GM12878 (cell line): ENCODE measurements at regions not wholly inside any gene's neighbourhood (a gene's known extent, or its start where the extent isn't known, plus 50 kb on each side); places are given as distances from the start of the nearest gene placed in this dataset.

Experiments used
- GABPA ChIP-seq: IDR thresholded peaks from 2 replicates; pipeline ENCODE4 v1.6.1; 2014; ENCODE audit warnings: antibody characterized with exemption, low read depth, mild to moderate bottlenecking, inconsistent platforms
- MXI1 ChIP-seq: fragments of 150-350 bp; IDR thresholded peaks from 2 replicates; pipeline ENCODE4 v1.6.1; 2011; ENCODE audit warnings: low read depth, mild to moderate bottlenecking, inconsistent platforms, low read length, improper control_type of control experiment
- POLR2A ChIP-seq: IDR thresholded peaks from 2 replicates; pipeline ENCODE4 v1.6.1; 2011; ENCODE audit warnings: low read depth, mild to moderate bottlenecking, low read length
- POU2F2 ChIP-seq: IDR thresholded peaks from 3 replicates; pipeline ENCODE4 v1.6.1; 2011; ENCODE audit warnings: low read depth, mild to moderate bottlenecking, low read length, borderline replicate concordance
- RFX5 ChIP-seq: IDR thresholded peaks from 2 replicates; pipeline ENCODE4 v1.6.1; 2011; ENCODE audit warnings: low read depth, low read length, improper control_type of control experiment
- TF ChIP-seq, protein P1 (sequence below), 3 experiments: IDR thresholded peaks in 2 of 3; conservative IDR thresholded peaks in 1 of 3; 2 replicates each; pipeline ENCODE4 v1.5.1; 2011; ENCODE audit warnings: low read depth in 3 of 3, low read length in 3 of 3, mild to moderate bottlenecking in 3 of 3, control low read depth in 2 of 3, moderate library complexity in 2 of 3, inconsistent platforms in 1 of 3, mixed read lengths in 1 of 3; ENCODE audit not compliant: control insufficient read depth in 2 of 3, insufficient read depth in 1 of 3; ENCODE audit errors: extremely low read depth in 1 of 3

DNA sequence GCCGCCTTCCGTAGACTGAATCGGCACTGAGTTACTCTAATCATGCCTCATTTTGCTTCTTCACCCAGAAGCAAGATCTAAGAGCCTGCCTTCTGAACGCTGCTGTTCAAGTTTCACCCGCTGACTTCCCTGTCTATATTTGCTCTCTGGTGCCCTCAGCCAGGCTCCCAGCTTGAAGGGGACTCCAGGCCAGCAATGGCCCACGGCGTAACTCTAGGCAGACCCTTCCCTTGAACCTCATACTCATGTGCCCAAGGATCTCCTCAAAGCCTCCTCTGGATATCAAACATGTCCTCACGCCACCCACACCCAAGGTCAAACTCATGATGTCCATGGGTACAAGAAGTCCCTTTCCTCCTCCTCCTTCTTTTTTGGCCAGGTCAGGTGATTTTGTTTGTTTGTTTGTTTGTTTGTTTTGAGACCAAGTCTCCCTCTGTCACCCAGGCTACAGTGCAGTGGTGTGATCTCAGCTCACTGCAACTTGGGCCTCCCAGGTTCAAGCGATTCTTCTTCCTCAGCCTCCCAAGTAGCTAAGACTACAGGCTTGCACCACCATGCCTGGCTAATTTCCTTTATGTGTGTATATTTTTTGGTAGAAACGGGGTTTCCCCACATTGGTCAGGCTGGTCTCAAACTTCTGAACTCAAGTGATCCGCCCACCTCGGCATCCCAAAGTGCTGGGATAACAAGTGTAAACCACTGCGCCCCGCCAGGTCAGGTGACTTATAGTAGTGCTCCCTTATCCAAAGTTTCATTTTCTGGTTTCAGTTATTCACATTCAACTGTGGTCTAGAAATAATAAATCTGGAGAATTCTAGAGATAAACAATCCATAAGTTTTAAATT, 239.0 kb downstream of the SYK start:
- TF ChIP-seq GABPA (no peak), RFX5 (no peak), MXI1 (no peak), POU2F2 (no peak), POLR2A (no peak)
- TF ChIP-seq, protein P1, sequence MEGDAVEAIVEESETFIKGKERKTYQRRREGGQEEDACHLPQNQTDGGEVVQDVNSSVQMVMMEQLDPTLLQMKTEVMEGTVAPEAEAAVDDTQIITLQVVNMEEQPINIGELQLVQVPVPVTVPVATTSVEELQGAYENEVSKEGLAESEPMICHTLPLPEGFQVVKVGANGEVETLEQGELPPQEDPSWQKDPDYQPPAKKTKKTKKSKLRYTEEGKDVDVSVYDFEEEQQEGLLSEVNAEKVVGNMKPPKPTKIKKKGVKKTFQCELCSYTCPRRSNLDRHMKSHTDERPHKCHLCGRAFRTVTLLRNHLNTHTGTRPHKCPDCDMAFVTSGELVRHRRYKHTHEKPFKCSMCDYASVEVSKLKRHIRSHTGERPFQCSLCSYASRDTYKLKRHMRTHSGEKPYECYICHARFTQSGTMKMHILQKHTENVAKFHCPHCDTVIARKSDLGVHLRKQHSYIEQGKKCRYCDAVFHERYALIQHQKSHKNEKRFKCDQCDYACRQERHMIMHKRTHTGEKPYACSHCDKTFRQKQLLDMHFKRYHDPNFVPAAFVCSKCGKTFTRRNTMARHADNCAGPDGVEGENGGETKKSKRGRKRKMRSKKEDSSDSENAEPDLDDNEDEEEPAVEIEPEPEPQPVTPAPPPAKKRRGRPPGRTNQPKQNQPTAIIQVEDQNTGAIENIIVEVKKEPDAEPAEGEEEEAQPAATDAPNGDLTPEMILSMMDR (IDR thresholded peaks at IDR 0.05 in 2 of 3, conservative IDR thresholded peaks at IDR 0.05 in 1 of 3; ENCODE audit: control insufficient read depth in 2 of 3, extremely low read depth in 1 of 3, insufficient read depth in 1 of 3, low read depth in 3 of 3, low read length in 3 of 3) = no peak
